C4-2B (cell line): ENCODE measurements at regions not wholly inside any gene's neighbourhood (a gene's known extent, or its start where the extent isn't known, plus 50 kb on each side); places are given as distances from the start of the nearest gene placed in this dataset.

ENCODE experiments used
- H3K27ac ChIP-seq: fragments of 450-650 bp; 2 replicates; pipeline ENCODE4 v1.5.1; 2017
- ZFX ChIP-seq: fragments of 450-650 bp; IDR thresholded peaks from 2 replicates; pipeline ENCODE4 v1.6.1; 2017
- TF ChIP-seq, protein P1 (sequence below): fragments of 450-650 bp; conservative IDR thresholded peaks from 2 replicates; pipeline ENCODE4 v1.5.1; 2017; ENCODE audit warnings: mild to moderate bottlenecking

DNA sequence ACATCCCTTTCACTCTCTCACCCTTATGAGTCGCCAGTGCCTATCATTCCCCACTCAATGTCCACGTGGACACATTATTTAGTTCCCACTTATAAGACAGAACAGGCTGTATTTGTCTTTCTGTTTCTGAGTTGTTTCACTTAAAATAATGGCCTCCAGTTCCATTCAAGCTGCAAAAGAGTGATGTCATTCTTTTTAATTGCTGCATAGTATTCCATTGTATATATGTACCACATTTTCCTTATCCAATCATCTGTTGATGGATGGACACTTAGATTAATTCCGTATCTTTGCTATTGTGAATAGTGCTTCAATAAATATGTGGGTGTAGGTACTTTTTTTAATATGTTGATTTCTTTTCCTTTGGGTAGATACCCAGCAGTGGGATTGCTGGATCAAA, 79.1 kb downstream of the ZNF365 start:
- no peak for TF ChIP-seq ZFX
- TF ChIP-seq, protein P1, sequence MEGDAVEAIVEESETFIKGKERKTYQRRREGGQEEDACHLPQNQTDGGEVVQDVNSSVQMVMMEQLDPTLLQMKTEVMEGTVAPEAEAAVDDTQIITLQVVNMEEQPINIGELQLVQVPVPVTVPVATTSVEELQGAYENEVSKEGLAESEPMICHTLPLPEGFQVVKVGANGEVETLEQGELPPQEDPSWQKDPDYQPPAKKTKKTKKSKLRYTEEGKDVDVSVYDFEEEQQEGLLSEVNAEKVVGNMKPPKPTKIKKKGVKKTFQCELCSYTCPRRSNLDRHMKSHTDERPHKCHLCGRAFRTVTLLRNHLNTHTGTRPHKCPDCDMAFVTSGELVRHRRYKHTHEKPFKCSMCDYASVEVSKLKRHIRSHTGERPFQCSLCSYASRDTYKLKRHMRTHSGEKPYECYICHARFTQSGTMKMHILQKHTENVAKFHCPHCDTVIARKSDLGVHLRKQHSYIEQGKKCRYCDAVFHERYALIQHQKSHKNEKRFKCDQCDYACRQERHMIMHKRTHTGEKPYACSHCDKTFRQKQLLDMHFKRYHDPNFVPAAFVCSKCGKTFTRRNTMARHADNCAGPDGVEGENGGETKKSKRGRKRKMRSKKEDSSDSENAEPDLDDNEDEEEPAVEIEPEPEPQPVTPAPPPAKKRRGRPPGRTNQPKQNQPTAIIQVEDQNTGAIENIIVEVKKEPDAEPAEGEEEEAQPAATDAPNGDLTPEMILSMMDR = no peak
- no peak overlapping the region for H3K27ac ChIP-seq

DNA sequence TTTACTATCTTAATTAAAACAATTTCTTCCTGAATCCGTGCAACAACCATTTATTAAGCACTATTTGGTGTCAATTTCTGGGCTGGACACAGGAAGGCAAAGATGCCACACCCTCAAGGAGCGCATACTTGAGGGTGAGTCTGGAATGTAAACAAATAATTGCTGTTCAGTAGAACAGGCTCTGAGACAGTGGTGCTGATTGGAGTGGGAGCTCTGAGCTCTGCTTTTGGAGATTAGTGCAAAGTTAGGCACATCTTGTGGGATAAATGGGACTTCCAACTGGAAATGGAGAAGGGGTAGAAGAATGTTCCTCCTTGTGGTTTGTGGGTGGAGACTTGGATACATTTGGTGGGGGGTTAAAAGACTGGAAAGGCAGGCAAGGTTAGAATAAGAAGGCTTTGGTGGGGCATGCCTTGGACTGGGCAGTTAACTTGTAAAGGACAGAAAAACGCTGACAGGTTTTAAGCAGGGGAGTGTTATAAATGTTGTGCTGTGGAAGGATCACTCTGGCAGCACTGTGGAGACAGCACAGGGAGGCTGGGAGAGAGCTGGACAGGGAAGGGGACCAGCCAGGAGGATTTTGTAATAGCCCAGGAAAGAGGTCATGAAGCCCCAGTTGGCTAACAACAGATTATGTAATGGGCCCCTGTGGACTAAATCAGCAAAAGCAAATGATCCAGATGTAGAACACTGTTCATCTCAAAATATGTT, 80.7 kb downstream of the ZNF365 start:
- TF ChIP-seq, protein P1 = no peak
- no peak for TF ChIP-seq ZFX
- no peak overlapping the region for H3K27ac ChIP-seq

DNA sequence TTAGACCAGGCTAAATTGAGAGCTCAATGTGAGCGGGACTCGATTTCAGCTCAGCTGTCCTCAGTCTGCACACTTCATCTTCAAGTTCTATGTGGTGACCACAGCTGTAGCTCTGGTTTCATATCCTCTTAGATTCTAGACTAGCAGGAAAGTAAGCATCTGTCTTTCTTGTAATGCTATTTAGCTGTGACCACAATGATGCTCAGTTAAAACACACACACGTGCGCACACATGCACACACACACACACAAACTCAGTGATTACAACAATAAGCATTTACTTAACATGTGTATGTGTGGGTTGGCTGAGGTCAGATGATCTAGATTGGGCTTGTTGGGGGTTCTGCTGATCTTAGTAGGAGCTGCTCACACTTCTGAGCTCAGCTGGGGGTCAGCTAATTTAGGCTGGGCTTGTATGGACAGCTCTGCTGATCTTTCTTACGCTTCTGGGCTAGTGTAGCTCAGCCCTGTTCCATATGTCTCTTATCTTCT, 82.5 kb downstream of the ZNF365 start:
- TF ChIP-seq ZFX = no peak
- TF ChIP-seq, protein P1 = no peak
- H3K27ac ChIP-seq = no peak overlapping the region

DNA sequence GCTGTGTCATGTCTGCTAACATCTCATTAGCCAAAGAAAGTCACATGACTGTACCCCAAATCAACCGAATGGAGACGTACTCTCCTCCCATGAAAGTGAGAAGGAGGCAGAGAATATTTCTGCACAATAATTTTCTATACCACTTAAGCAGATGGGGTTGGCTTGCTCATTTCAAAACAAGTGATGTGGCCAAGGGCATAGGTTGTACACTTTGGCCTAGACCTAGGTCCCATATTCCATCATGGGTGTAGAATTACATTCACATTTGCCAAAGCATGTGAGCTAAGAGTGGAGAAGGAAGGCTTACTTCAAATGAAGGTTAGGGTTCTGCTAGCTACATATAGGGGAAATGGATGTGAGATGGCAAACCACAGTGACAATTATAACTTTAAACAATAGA, 83.0 kb downstream of the ZNF365 start:
- no peak for TF ChIP-seq ZFX
- TF ChIP-seq, protein P1 = no peak

DNA sequence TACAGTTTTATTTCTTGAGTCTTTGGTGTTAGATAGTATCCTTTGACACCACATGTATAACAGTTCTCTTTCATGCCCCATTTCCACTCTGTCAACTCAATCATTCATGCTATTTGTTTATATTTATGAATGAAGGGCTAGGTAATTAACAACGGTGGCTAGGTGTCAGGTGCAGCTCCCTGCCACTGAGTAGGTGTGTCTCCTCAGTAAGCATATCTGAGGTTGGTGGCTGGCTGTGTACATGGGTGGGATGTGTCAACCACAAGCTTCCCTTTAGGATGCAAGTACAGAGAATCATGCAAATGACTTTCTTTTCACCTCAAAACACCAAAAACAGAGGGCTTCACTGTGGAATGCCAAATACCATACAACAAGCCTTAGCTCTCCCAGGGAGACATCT, 83.4 kb downstream of the ZNF365 start:
- H3K27ac ChIP-seq = no peak overlapping the region
- TF ChIP-seq, protein P1 = no peak
- TF ChIP-seq ZFX = no peak

More for the DNA sequence above, 83.0 kb downstream of the ZNF365 start:
- no peak overlapping the region for H3K27ac ChIP-seq

DNA sequence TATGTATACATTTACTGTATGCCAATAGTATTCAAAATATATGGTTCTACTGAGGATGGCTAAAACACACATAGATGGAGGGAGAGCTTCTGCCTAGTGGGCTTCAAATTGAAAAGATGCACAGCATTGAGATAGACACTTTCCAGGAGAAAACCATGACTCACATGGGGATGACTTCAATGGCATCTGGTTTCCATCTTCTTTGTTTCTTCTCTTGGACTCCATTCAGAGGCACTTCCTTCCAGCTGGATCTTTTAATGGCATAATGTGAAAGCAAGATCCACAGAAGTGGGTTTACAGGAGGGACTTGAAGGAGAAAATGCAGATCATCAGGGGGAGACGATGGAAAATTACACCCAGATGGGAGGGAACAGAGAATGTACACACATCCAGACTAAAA, 84.9 kb downstream of the ZNF365 start:
- H3K27ac ChIP-seq = no peak overlapping the region
- TF ChIP-seq, protein P1 = no peak
- TF ChIP-seq ZFX = no peak

DNA sequence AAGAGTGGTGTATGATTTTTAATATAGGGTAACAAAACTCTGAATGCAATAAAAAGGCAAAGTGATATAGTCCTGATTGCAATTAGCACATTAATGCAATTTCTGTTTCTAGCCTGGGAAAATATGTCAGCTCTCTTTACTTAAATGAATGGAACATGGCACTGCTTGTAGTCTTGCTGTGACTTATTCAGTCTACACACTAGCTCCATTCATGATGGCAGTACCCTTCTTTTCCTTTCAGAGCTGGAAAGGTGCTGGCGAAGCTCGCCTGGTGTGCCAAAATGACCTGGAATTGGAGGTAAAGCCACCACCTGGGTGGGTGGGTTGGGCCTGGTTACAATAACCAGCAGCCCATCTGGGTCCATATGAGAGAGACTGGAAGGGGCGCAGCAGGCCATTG, 85.3 kb downstream of the ZNF365 start:
- TF ChIP-seq, protein P1 = no peak
- no peak for TF ChIP-seq ZFX
- no peak overlapping the region for H3K27ac ChIP-seq
